ENCODE measurements at regions not wholly inside any gene's neighbourhood (a gene's known extent, or its start where the extent isn't known, plus 50 kb on each side); places are given as distances from the start of the nearest gene placed in this dataset.

- Histone ChIP-seq H2BK5ac (ENCODE audit: low read depth, low read length, poor library complexity, severe bottlenecking) (no peak overlapping the region), H3K9me3 (ENCODE audit: control insufficient read depth, insufficient read depth, low read length) (peaks cover 2% of the 10 kb centered on the region; the same call in 1 of the 2 replicates), H3K4me1 (ENCODE audit: control insufficient read depth, insufficient read depth, low read length) (no peaks in the 10 kb centered on the region), H3K4me3 (ENCODE audit: insufficient read depth, low read depth, low read length) (no peak overlapping the region), H3K18ac (ENCODE audit: low read depth, low read length) (no peak overlapping the region), H3K4me2 (ENCODE audit: low read depth, low read length) (no peak overlapping the region), H2BK15ac (ENCODE audit: low read depth, low read length) (no peak overlapping the region), H3K4ac (ENCODE audit: low read depth, low read length) (no peak overlapping the region), H2BK120ac (ENCODE audit: low read depth, low read length) (no peak overlapping the region), H4K20me1 (ENCODE audit: insufficient read depth, low read length) (no peaks in the 10 kb centered on the region), H3K27me3 (ENCODE audit: control insufficient read depth, insufficient read depth, low read length) (no peaks in the 10 kb centered on the region), H4K5ac (ENCODE audit: low read depth, low read length) (no peak overlapping the region), H2AK9ac (replicated peaks; ENCODE audit: low read depth, low read length, poor library complexity) (no peak overlapping the region), H3K9ac (ENCODE audit: low read depth, low read length) (no peak overlapping the region), H2AFZ (replicated peaks; ENCODE audit: low read length, poor library complexity) (no peak overlapping the region), H3K23ac (ENCODE audit: low read depth, low read length) (no peak overlapping the region), H3K79me1 (ENCODE audit: low read depth in 1 of 2, low read length in 2 of 2) (no peaks in the 10 kb centered on the region), H3K27ac (ENCODE audit: insufficient read depth, low read length) (no peak overlapping the region), H3K56ac (ENCODE audit: extremely low read depth, insufficient read depth, low read length) (no peak overlapping the region), H4K8ac (ENCODE audit: low read depth in 2 of 2, low read length in 2 of 2) (no peak overlapping the region), H3K9me1 (ENCODE audit: insufficient read depth, low read length) (no peaks in the 10 kb centered on the region), H2AK5ac (ENCODE audit: low read depth, low read length) (no peak overlapping the region), H3K36me3 (ENCODE audit: control insufficient read depth, insufficient read depth, low read length) (no peaks in the 10 kb centered on the region), H2BK20ac (ENCODE audit: low read depth, low read length) (no peak overlapping the region), H3K14ac (replicated peaks; ENCODE audit: low read depth, low read length) (no peak overlapping the region), H4K91ac (ENCODE audit: insufficient read depth, low read depth, low read length) (no peak overlapping the region)
- no TSS peak for BruUV-seq (replicated peaks)
- CTCF ChIA-PET = no interaction called here
- intact Hi-C loops (cut with micrococcal nuclease) (no loop called here), dilution Hi-C loops (cut with HindIII; ENCODE audit: low sequenced_read_pairs, unreplicated experiment) (no loop called here), in situ Hi-C loops (cut with MboI; ENCODE audit: low sequenced_read_pairs) (no loop called here)
- peak; percentile 48; the same call in 1 of the 2 replicates for ATAC-seq (ENCODE audit: low read depth)
- no CpG with 5 or more reads among the region's 1 CpG for WGBS, 2 experiments (ENCODE audit: extremely low coverage in 2 of 2, insufficient read length in 1 of 2)
- TF ChIP-seq MXI1 (IDR thresholded peaks at IDR 0.05; ENCODE audit: borderline replicate concordance, low read depth, low read length) = no peak
- TF ChIP-seq USF2 (IDR thresholded peaks at IDR 0.05; ENCODE audit: low read depth, low read length) = no peak
- TF ChIP-seq FOS (IDR thresholded peaks at IDR 0.05; ENCODE audit: low read depth, low read length) = no peak
- TF ChIP-seq MAFK (IDR thresholded peaks at IDR 0.05; ENCODE audit: low read depth, low read length) = no peak
- TF ChIP-seq NFE2L2 (IDR thresholded peaks at IDR 0.05; ENCODE audit: low read depth, low read length) = no peak
- no peak for TF ChIP-seq BHLHE40 (IDR thresholded peaks at IDR 0.05; ENCODE audit: low read depth, low read length)
- TF ChIP-seq CEBPB (IDR thresholded peaks at IDR 0.05; ENCODE audit: low read depth, low read length) = peak; percentile 96
- no peak for TF ChIP-seq RAD21 (IDR thresholded peaks at IDR 0.05; ENCODE audit: low read length)
- no peak for TF ChIP-seq RCOR1 (IDR thresholded peaks at IDR 0.05; ENCODE audit: insufficient replicate concordance, low read length)
- DNase-seq = no peak
- POLR2A ChIA-PET (ENCODE audit: unreplicated experiment) = no interaction called here
Measured at GRCh38 chr4:156422576-156422975, 468.9 kb upstream of the CTSO start.
